Thyroid gland (tissue), 4 donors: ENCODE measurements at regions not wholly inside any gene's neighbourhood (a gene's known extent, or its start where the extent isn't known, plus 50 kb on each side); places are given as distances from the start of the nearest gene placed in this dataset.

Experiments
- DNase-seq, 2 donors: peaks; one replicate each; pipeline ENCODE4 v3.0.0-alpha.2; 2019
- H3K27ac ChIP-seq, 3 donors: fragments of 200-600 bp; sonication (generic); 1 replicate in 2 of 3; 2 replicates in 1 of 3; pipeline ENCODE4 v1.5.1; 2016 to 2019; ENCODE audit warnings: mild to moderate bottlenecking in 1 of 3, moderate library complexity in 1 of 3
- H3K27me3 ChIP-seq: fragments of 200-600 bp; sonication (generic); one replicate; pipeline ENCODE4 v1.5.1; 2019
- H3K36me3 ChIP-seq, 2 donors: fragments of 200-600 bp; sonication (generic); one replicate each; pipeline ENCODE4 v1.5.1; 2016 to 2019
- H3K4me1 ChIP-seq, 2 donors: fragments of 200-600 bp; sonication (generic); one replicate each; pipeline ENCODE4 v1.5.1; 2017 to 2019
- H3K4me3 ChIP-seq, 3 donors: fragments of 200-600 bp; sonication (generic); replicated peaks in 1 of 3; 1 replicate in 2 of 3; 2 replicates in 1 of 3; pipeline ENCODE4 v1.5.1; 2016; ENCODE audit warnings: mild to moderate bottlenecking in 1 of 3
- H3K9me3 ChIP-seq: fragments of 200-600 bp; sonication (generic); one replicate; pipeline ENCODE4 v1.5.1; 2017
- POLR2A ChIP-seq, 2 donors: fragments of 450-650 bp; IDR thresholded peaks; one replicate each; pipeline ENCODE4 v1.6.1; 2017; ENCODE audit warnings: antibody characterized with exemption in 2 of 2, mild to moderate bottlenecking in 2 of 2, moderate library complexity in 1 of 2
- WGBS, 2 donors: methylation state at CpG; one replicate each; pipeline ENCODE4 v1.1.5; 2017; 5-methylcytosine and 5-hydroxymethylcytosine counted together
- intact Hi-C: fragments of 100-400 bp; cut with DNase I; formaldehyde crosslinking; loops from one replicate; pipeline ENCODE4 v1.15.1; 2023
- TF ChIP-seq, protein P1 (sequence below), 6 experiments: fragments of 200-600 bp in 3 of 6; fragments of 450-650 bp in 3 of 6; sonication (generic) in 3 of 6; IDR thresholded peaks; one replicate each; pipeline ENCODE4 v1.5.1; 2016 to 2019; ENCODE audit warnings: antibody characterized with exemption in 6 of 6, mild to moderate bottlenecking in 2 of 6, inconsistent platforms in 1 of 6, moderate library complexity in 1 of 6

DNA sequence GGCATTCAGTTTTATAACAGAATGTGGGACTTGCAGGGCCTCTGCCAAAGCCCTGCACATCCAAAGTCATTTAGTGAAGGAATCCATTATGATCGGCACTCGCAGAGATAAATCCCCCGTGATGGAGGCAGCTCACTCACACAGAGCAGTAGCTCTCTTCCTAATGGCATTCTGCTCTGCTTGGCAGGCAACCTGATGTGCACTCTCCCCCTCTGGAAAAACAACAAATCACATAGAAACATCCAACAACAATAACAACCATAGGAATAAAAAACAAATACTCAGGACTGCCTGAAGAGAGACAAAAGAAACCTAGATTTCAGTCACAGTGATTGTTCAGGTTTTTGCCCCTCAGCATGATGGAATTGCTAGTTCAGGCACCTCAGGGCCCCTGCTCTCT, 59.7 kb downstream of the NAA11 start:
- TF ChIP-seq POLR2A (IDR thresholded peaks at IDR 0.05) = no peak
- TF ChIP-seq, protein P1, sequence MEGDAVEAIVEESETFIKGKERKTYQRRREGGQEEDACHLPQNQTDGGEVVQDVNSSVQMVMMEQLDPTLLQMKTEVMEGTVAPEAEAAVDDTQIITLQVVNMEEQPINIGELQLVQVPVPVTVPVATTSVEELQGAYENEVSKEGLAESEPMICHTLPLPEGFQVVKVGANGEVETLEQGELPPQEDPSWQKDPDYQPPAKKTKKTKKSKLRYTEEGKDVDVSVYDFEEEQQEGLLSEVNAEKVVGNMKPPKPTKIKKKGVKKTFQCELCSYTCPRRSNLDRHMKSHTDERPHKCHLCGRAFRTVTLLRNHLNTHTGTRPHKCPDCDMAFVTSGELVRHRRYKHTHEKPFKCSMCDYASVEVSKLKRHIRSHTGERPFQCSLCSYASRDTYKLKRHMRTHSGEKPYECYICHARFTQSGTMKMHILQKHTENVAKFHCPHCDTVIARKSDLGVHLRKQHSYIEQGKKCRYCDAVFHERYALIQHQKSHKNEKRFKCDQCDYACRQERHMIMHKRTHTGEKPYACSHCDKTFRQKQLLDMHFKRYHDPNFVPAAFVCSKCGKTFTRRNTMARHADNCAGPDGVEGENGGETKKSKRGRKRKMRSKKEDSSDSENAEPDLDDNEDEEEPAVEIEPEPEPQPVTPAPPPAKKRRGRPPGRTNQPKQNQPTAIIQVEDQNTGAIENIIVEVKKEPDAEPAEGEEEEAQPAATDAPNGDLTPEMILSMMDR (IDR thresholded peaks at IDR 0.05) = no peak
- Histone ChIP-seq H3K27me3 (no peaks in the 10 kb centered on the region), H3K4me3 (no peak overlapping the region), H3K4me1 (no peaks in the 10 kb centered on the region), H3K27ac (no peak overlapping the region), H3K9me3 (no peaks in the 10 kb centered on the region), H3K36me3 (no peaks in the 10 kb centered on the region)
- intact Hi-C loops = no loop called here
- WGBS, 2 donors = 40 to 48% methylated on average over 3 of the region's 3 CpGs
- no peak for DNase-seq

DNA sequence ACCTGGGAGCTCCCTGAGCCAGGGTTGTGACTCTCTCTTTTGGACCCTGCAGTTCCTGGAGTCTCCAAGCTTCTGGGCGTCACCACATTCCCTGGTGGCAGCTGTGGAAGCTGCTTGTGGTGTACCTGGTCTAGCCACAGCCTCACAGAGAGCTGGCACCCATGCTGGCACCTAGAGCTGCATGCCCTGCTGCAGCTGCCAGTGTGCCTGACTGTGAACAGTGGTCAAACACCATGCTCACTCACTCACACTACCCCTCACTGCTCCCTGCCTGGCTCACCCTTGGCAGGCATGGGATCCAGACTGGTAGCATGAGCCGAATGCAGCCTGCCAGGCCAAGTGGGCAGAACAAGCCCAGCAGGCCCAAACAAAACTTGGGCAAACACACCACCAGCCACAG, 66.6 kb downstream of the NAA11 start:
- intact Hi-C loops = no loop called here
- Histone ChIP-seq H3K9me3 (no peaks in the 10 kb centered on the region), H3K36me3 (no peaks in the 10 kb centered on the region), H3K4me3 (no peak overlapping the region), H3K27ac (no peak overlapping the region), H3K27me3 (no peaks in the 10 kb centered on the region), H3K4me1 (no peaks in the 10 kb centered on the region)
- 81 to 85% methylated on average over 1 to 2 of the region's 2 CpGs for WGBS, 2 donors
- no peak for DNase-seq
- TF ChIP-seq, protein P1 (IDR thresholded peaks at IDR 0.05) = no peak
- TF ChIP-seq POLR2A (IDR thresholded peaks at IDR 0.05) = no peak

DNA sequence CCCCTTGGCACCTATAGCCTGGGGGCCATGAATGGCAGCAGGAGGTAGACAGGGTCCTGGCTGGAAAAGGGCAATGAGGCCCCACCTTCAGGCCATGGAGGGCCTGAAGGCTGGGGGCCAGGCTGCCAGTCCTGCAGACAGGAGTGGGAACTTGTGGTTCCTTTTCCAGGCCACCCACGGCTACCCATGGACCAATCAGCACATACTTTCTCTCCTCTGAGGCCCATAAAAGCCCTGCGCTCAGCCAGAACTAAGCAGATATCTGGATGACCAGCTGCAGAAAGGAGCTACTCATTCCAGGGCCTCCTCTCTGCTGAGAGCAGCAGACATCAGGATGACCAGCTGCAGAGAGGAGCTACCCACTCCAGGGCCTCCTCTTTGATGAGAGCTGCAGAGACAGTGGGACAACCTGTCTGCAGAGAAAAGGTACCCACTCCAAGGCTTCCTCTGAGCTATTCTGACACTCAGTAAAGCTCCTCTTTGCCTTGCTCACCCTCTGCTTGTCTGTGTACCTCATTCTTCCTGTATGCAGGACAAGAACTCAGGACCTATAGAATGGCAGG, 67.2 kb downstream of the NAA11 start:
- no peaks in the 10 kb centered on the region for H3K4me1 ChIP-seq
- WGBS, 2 donors = 100% methylated on average over 1 to 2 of the region's 2 CpGs
- intact Hi-C loops = no loop called here
- H3K9me3 ChIP-seq = no peaks in the 10 kb centered on the region
- no peak overlapping the region for H3K27ac ChIP-seq
- TF ChIP-seq, protein P1 (IDR thresholded peaks at IDR 0.05) = no peak
- no peak for TF ChIP-seq POLR2A (IDR thresholded peaks at IDR 0.05)
- DNase-seq = no peak
- H3K4me3 ChIP-seq = no peak overlapping the region
- H3K27me3 ChIP-seq = no peaks in the 10 kb centered on the region
- no peaks in the 10 kb centered on the region for H3K36me3 ChIP-seq

DNA sequence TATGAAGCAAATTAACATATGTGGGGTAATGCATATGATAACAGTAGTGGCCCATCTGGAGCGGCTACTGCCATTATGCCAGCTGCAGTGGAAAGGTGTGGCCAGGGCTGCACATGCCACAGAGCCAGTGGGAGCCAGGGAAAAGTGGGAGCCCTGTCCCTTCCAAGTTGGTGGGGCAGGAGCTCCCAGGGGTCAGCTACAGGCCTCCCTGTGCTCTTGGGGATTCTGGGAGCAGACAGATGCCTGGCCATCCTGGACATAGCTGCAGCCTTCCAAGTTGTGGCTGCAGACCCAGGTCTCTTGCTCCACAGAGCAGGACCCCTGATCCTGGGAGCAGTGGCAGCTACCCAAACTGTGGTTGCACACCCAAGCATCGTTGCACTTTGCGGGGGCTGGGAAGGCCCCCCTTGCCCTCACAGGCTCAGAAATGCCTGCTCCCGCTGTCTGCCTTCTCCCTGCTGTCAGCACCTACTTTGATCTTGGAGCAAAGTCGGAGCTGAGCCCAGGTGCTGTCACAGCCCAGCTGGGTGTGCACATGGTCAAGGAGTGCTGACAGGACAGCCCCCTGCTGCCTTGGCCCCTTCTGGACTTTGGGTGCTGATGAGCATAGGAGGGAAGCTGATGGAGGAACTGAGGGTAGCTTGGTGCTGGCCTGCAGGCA, 67.8 kb downstream of the NAA11 start:
- Histone ChIP-seq H3K4me3 (no peak overlapping the region), H3K27ac (no peak overlapping the region), H3K9me3 (no peaks in the 10 kb centered on the region), H3K36me3 (no peaks in the 10 kb centered on the region), H3K27me3 (no peaks in the 10 kb centered on the region), H3K4me1 (no peaks in the 10 kb centered on the region)
- DNase-seq = no peak
- intact Hi-C loops = no loop called here
- no peak for TF ChIP-seq POLR2A (IDR thresholded peaks at IDR 0.05)
- TF ChIP-seq, protein P1 (IDR thresholded peaks at IDR 0.05) = no peak
- WGBS, 2 donors = 87 to 94% methylated on average over 2 to 3 of the region's 5 CpGs

DNA sequence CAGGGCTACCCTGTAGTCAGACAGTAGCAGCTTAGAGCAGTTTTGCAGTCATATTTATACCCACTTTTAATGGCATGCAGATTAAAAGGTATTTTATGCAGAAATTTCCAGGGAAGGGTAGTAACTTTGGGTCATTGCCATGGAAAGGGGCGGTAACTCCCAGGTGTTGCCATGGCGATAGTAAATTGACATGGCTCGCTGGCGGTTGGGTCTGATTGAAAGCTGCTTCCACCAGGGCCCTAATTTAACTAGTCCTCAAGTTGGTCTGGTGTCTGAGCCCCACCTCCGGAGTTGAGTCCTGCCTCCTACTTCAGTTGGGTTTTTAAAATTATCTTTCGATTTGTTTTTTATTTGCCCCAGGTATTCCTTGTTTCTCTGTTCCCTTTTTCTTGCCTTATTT, 70.1 kb downstream of the NAA11 start:
- WGBS, 2 donors = 70 to 82% methylated on average over 6 of the region's 6 CpGs
- no peak overlapping the region for H3K4me3 ChIP-seq
- H3K9me3 ChIP-seq = no peaks in the 10 kb centered on the region
- no peak overlapping the region for H3K27ac ChIP-seq
- H3K36me3 ChIP-seq = no peaks in the 10 kb centered on the region
- TF ChIP-seq POLR2A (IDR thresholded peaks at IDR 0.05) = no peak
- TF ChIP-seq, protein P1 (IDR thresholded peaks at IDR 0.05) = no peak
- intact Hi-C loops = no loop called here
- no peaks in the 10 kb centered on the region for H3K27me3 ChIP-seq
- no peak for DNase-seq
- H3K4me1 ChIP-seq = no peaks in the 10 kb centered on the region
